ENCODE measurements at regions not wholly inside any gene's neighbourhood (a gene's known extent, or its start where the extent isn't known, plus 50 kb on each side); places are given as distances from the start of the nearest gene placed in this dataset.

GRCh38 chr2:2580341-2580740, 249.3 kb upstream of the MYT1L start:
- Histone ChIP-seq H3K27me3 (no peaks in the 10 kb centered on the region), H3K4me3 (no peak overlapping the region), H3K27ac (no peak overlapping the region), H3K36me3 (no peaks in the 10 kb centered on the region), H3K4me1 (no peaks in the 10 kb centered on the region), H3K9me3 (no peaks in the 10 kb centered on the region)
- TF ChIP-seq, protein P1, sequence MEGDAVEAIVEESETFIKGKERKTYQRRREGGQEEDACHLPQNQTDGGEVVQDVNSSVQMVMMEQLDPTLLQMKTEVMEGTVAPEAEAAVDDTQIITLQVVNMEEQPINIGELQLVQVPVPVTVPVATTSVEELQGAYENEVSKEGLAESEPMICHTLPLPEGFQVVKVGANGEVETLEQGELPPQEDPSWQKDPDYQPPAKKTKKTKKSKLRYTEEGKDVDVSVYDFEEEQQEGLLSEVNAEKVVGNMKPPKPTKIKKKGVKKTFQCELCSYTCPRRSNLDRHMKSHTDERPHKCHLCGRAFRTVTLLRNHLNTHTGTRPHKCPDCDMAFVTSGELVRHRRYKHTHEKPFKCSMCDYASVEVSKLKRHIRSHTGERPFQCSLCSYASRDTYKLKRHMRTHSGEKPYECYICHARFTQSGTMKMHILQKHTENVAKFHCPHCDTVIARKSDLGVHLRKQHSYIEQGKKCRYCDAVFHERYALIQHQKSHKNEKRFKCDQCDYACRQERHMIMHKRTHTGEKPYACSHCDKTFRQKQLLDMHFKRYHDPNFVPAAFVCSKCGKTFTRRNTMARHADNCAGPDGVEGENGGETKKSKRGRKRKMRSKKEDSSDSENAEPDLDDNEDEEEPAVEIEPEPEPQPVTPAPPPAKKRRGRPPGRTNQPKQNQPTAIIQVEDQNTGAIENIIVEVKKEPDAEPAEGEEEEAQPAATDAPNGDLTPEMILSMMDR (IDR thresholded peaks at IDR 0.05): no peak
- no peak for ATAC-seq
- intact Hi-C loops (cut with DNase I): no loop called here
- DNase-seq: no peak

DNA sequence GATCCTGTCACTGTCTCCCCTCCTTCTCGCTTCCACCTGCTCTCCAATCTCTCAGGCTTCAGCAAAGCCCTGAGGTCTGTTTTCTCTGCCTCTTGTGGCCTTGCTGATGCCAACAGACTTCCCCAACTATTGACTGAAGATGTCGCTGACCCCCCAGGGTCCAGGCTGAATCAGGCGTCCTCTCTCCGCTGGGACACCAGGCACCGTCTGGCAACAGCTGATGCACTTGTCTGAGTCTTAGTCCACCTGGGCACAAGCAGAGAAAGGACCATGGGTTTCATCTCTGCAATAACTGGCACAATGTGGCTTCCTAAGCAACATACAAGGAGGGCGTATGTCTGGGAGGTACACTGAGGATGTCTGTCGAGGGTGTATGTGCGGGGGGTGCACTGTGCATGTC, 248.7 kb upstream of the MYT1L start:
- no peak overlapping the region for H3K27ac ChIP-seq
- ATAC-seq: no peak
- H3K36me3 ChIP-seq: no peaks in the 10 kb centered on the region
- no peaks in the 10 kb centered on the region for H3K27me3 ChIP-seq
- TF ChIP-seq, protein P1 (IDR thresholded peaks at IDR 0.05): no peak
- H3K4me1 ChIP-seq: no peaks in the 10 kb centered on the region
- intact Hi-C loops (cut with DNase I): no loop called here
- H3K9me3 ChIP-seq: no peaks in the 10 kb centered on the region
- no peak overlapping the region for H3K4me3 ChIP-seq
- no peak for DNase-seq

DNA sequence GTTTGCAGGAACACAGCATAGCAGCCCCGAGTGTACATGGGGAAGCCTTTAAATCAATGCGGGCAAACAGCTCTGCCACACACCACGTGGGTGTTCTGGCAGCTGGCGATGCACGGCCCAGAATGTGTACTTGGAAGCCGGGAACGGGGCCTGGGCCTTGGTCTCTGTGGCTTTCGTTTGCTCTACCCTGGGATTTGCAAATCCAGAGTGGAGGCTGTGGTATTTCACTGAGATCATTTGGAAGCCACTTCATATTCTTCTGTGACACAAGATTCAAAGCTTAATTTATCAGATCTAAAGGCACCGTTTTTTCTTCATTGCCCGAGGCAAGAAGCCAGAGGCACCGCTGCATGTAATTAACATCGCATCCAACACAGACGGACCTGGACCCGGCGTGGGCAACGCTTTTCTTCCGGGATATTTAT, 246.3 kb upstream of the MYT1L start:
- Histone ChIP-seq H3K9me3 (no peaks in the 10 kb centered on the region), H3K4me3 (no peak overlapping the region), H3K36me3 (no peaks in the 10 kb centered on the region), H3K27me3 (no peaks in the 10 kb centered on the region), H3K27ac (no peak overlapping the region), H3K4me1 (no peaks in the 10 kb centered on the region)
- DNase-seq: no peak
- TF ChIP-seq, protein P1 (IDR thresholded peaks at IDR 0.05): no peak
- ATAC-seq: no peak
- intact Hi-C loops (cut with DNase I): no loop called here

DNA sequence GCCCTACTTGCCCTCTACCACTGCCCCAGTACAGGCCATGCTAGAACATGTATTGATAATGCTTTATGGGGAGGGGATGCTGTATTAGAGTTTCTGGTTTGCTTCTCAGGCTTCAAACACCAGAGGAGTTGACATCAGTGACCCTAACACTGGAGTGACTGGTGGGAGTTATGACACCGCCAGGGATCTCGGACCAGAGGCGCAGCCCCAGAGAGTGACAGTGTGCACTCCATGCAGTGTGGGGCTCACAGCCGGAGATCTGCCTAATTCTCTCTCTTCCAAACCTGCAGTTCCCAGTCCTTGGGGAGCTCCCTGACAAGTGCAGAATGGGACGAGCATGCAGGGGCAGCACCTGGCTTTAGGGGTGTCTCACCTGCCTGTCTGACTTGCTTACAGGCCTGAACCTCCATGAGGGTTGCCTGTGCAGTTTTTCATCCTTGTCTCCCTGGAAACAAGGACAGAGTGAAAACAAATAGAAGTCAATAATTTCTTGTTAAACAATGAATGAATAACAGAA, 244.9 kb upstream of the MYT1L start:
- no peaks in the 10 kb centered on the region for H3K4me1 ChIP-seq
- no peak overlapping the region for H3K27ac ChIP-seq
- no peak for ATAC-seq
- TF ChIP-seq, protein P1 (IDR thresholded peaks at IDR 0.05): no peak
- H3K36me3 ChIP-seq: no peaks in the 10 kb centered on the region
- intact Hi-C loops (cut with DNase I): no loop called here
- H3K4me3 ChIP-seq: no peak overlapping the region
- no peaks in the 10 kb centered on the region for H3K9me3 ChIP-seq
- no peak for DNase-seq
- no peaks in the 10 kb centered on the region for H3K27me3 ChIP-seq

- H3K36me3 ChIP-seq: no peaks in the 10 kb centered on the region
- ATAC-seq (no peak), DNase-seq (no peak)
- no peak overlapping the region for H3K4me3 ChIP-seq
- no peaks in the 10 kb centered on the region for H3K27me3 ChIP-seq
- TF ChIP-seq, protein P1 (IDR thresholded peaks at IDR 0.05): no peak
- intact Hi-C loops (cut with DNase I): no loop called here
- no peaks in the 10 kb centered on the region for H3K9me3 ChIP-seq
- no peaks in the 10 kb centered on the region for H3K4me1 ChIP-seq
- no peak overlapping the region for H3K27ac ChIP-seq
Measured at GRCh38 chr2:2575181-2575577, 244.1 kb upstream of the MYT1L start.

Data from upper lobe of right lung (tissue), 1 donor.